H4 (cell line): ENCODE measurements at regions not wholly inside any gene's neighbourhood (a gene's known extent, or its start where the extent isn't known, plus 50 kb on each side); places are given as distances from the start of the nearest gene placed in this dataset.

ENCODE experiments used
- DNase-seq: peaks from one replicate; pipeline ENCODE4 v3.0.0-alpha.2; 2015; ENCODE audit warnings: low spot score

DNA sequence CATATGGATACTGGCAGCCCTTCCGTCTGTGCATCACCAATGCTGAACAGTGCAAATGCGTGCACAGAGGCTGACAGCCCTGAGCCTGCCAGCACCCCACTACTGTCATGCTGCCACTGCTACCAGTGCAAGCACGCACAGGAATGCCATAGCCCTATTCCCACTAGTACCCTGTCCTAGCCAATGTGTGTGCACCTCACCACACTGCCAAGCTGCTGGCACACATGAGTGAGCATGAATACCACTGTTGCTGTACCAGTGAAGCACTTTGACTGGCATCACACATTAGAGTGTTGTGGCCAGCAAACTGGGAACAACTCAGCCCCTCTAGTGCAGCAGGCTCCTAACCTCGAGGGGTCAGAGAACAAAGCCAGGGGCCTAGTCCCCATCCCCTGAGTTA, 102.9 kb upstream of the PCDH10 start:
- DNase-seq: no peak

DNA sequence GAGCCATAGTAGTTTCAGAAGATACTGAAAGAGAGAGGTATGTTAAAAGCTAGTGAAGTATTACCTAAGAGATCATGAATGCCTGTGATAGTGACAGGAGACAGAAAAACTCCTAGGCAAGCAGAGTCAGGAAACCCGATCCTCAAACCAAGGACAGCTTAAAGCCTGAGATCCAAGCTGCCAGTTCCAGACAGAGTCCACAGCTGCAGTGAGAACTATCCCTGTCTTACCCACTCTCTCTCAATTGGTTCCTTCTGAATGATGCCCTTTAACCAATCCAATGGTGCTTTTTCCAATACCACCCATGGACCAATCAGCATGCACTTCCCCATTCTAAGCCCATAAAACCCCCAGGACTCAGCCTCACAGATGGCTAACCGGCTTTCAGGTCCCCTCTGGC, 90.4 kb upstream of the PCDH10 start:
- no peak for DNase-seq

- no peak for DNase-seq
Observed at GRCh38 chr4:133059117-133059516, 90.0 kb upstream of the PCDH10 start.

- no peak for DNase-seq
Observed at GRCh38 chr4:133062851-133063250, 86.2 kb upstream of the PCDH10 start.

DNA sequence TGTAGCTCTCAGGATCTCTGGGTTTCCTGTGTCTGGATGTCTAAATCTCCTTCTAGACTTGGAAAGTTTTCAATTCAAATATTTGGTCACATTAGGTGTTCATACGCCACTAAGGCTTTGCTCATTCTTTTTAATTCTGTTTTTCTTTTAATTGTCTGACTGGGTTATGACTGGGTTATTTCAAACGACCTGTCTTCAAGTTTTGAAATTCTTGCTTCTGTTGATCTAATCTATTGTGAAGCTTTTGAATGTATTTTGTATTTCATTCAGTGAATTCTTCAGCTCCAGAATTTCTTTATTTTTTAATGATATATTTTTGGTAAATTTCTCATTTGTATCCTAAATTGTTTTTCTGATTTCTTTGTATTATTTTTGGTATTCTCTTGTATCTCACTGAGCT, 81.0 kb upstream of the PCDH10 start:
- no peak for DNase-seq

- DNase-seq: peak; percentile 6
Observed at GRCh38 chr4:133081246-133081645, 67.8 kb upstream of the PCDH10 start.

DNA sequence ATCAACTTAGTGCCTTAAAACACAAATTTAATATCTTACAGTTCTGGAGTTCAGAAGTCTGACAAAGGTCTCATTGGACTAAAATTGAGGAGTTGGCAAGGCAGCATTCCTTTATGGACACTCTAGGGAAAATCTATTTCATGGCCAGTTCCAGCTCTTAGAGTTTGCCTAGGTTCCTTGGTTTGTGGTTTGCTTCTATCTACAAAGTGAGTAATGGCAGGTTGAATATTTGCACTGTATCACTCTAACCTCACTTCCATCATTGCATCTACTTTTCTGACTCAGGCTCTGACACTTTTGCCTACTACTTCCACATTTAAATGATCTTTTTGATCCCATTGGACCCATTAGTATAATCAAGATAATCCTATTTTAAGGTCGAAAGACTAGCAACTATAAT, 64.7 kb upstream of the PCDH10 start:
- DNase-seq: no peak

DNA sequence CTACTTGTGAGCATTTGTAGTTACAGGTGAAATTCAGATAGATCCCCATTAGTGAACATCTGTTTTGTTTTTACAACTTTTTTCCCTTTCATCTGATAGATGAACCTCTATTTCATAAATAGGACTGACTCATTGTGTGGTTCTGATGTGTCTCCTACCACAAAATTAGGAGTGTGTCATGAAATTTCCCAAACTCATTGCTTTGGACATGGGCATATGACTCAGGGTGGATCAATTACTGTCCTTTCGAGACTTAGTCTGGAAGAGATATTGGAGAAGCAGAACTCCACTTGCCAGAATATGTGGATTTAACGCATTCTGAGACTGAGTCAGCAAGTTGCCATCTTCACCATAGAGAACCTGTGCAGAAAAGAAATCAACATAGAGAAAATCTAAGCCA, 53.5 kb upstream of the PCDH10 start:
- no peak for DNase-seq

- no peak for DNase-seq
Observed at GRCh38 chr4:133096972-133097371, 52.1 kb upstream of the PCDH10 start.
